ENCODE measurements at regions not wholly inside any gene's neighbourhood (a gene's known extent, or its start where the extent isn't known, plus 50 kb on each side); places are given as distances from the start of the nearest gene placed in this dataset.
"Not testable (repeated sequence)": the region's sequence is repeated elsewhere in the genome, so short reads cannot be mapped to it uniquely, and the experiment has no call there.

- Histone ChIP-seq H3K36me3 (ENCODE audit: control insufficient read depth, insufficient read depth, low read length, severe bottlenecking) (no peaks in the 10 kb centered on the region), H3K4me1 (ENCODE audit: control insufficient read depth, insufficient read depth, low read length) (peaks cover 18% of the 10 kb centered on the region), H3K9ac (ENCODE audit: low read length) (no peak overlapping the region), H3K27me3 (replicated peaks; ENCODE audit: control insufficient read depth, insufficient read depth, low read length) (no peaks in the 10 kb centered on the region), H3K4me3 (ENCODE audit: low read length) (no peak overlapping the region), H3K9me3 (ENCODE audit: control insufficient read depth, low read length) (no peaks in the 10 kb centered on the region)
- no peak for DNase-seq (ENCODE audit: low read depth)
These were observed 151.7 kb downstream of the LYPLAL1 start for GRCh38 chr1:219325368-219325742.

GRCh38 chr1:219324629-219325367 lies 151.1 kb downstream of the LYPLAL1 start:
- peak; percentile 83 for DNase-seq (ENCODE audit: low read depth)
- peaks cover 18% of the 10 kb centered on the region for H3K4me1 ChIP-seq (ENCODE audit: control insufficient read depth, insufficient read depth, low read length)
- H3K27me3 ChIP-seq (replicated peaks; ENCODE audit: control insufficient read depth, insufficient read depth, low read length), result no peaks in the 10 kb centered on the region
- no peaks in the 10 kb centered on the region for H3K36me3 ChIP-seq (ENCODE audit: control insufficient read depth, insufficient read depth, low read length, severe bottlenecking)
- H3K9ac ChIP-seq (ENCODE audit: low read length), result no peak overlapping the region
- H3K4me3 ChIP-seq (ENCODE audit: low read length), result no peak overlapping the region
- no peaks in the 10 kb centered on the region for H3K9me3 ChIP-seq (ENCODE audit: control insufficient read depth, low read length)

GRCh38 chr1:219324171-219324570 lies 150.5 kb downstream of the LYPLAL1 start:
- no peak overlapping the region for H3K4me3 ChIP-seq (ENCODE audit: low read length)
- H3K4me1 ChIP-seq (ENCODE audit: control insufficient read depth, insufficient read depth, low read length), result peaks cover 18% of the 10 kb centered on the region
- H3K9ac ChIP-seq (ENCODE audit: low read length), result no peak overlapping the region
- H3K27me3 ChIP-seq (replicated peaks; ENCODE audit: control insufficient read depth, insufficient read depth, low read length), result no peaks in the 10 kb centered on the region
- no peaks in the 10 kb centered on the region for H3K9me3 ChIP-seq (ENCODE audit: control insufficient read depth, low read length)
- H3K36me3 ChIP-seq (ENCODE audit: control insufficient read depth, insufficient read depth, low read length, severe bottlenecking), result no peaks in the 10 kb centered on the region
- DNase-seq (ENCODE audit: low read depth), result no peak

- Histone ChIP-seq H3K9me3 (ENCODE audit: control insufficient read depth, low read length) (no peaks in the 10 kb centered on the region), H3K9ac (ENCODE audit: low read length) (no peak overlapping the region), H3K4me1 (ENCODE audit: control insufficient read depth, insufficient read depth, low read length) (peaks cover 18% of the 10 kb centered on the region), H3K36me3 (ENCODE audit: control insufficient read depth, insufficient read depth, low read length, severe bottlenecking) (no peaks in the 10 kb centered on the region), H3K4me3 (ENCODE audit: low read length) (no peak overlapping the region), H3K27me3 (replicated peaks; ENCODE audit: control insufficient read depth, insufficient read depth, low read length) (no peaks in the 10 kb centered on the region)
- no peak for DNase-seq (ENCODE audit: low read depth)
These were observed 149.7 kb downstream of the LYPLAL1 start for GRCh38 chr1:219323426-219323825.

GRCh38 chr1:219322766-219323165 lies 149.1 kb downstream of the LYPLAL1 start:
- DNase-seq (ENCODE audit: low read depth), result no peak
- Histone ChIP-seq H3K4me1 (ENCODE audit: control insufficient read depth, insufficient read depth, low read length) (peaks cover 18% of the 10 kb centered on the region), H3K36me3 (ENCODE audit: control insufficient read depth, insufficient read depth, low read length, severe bottlenecking) (no peaks in the 10 kb centered on the region), H3K9ac (ENCODE audit: low read length) (no peak overlapping the region), H3K9me3 (ENCODE audit: control insufficient read depth, low read length) (no peaks in the 10 kb centered on the region), H3K27me3 (replicated peaks; ENCODE audit: control insufficient read depth, insufficient read depth, low read length) (no peaks in the 10 kb centered on the region), H3K4me3 (ENCODE audit: low read length) (no peak overlapping the region)

- Histone ChIP-seq H3K9me3 (ENCODE audit: control insufficient read depth, low read length) (peaks cover 11% of the 10 kb centered on the region), H3K4me1 (ENCODE audit: control insufficient read depth, insufficient read depth, low read length) (peaks cover 18% of the 10 kb centered on the region)
- not testable (repeated sequence) for H3K27me3 ChIP-seq (replicated peaks; ENCODE audit: control insufficient read depth, insufficient read depth, low read length); DNase-seq (ENCODE audit: low read depth); H3K4me3 ChIP-seq (ENCODE audit: low read length); H3K36me3 ChIP-seq (ENCODE audit: control insufficient read depth, insufficient read depth, low read length, severe bottlenecking); H3K9ac ChIP-seq (ENCODE audit: low read length)
These were observed 146.9 kb downstream of the LYPLAL1 start for GRCh38 chr1:219320563-219320962.

GRCh38 chr1:219318826-219319225 lies 145.1 kb downstream of the LYPLAL1 start:
- Histone ChIP-seq H3K4me1 (ENCODE audit: control insufficient read depth, insufficient read depth, low read length) (peaks cover 1% of the 10 kb centered on the region), H3K9ac (ENCODE audit: low read length) (no peak overlapping the region), H3K27me3 (replicated peaks; ENCODE audit: control insufficient read depth, insufficient read depth, low read length) (no peaks in the 10 kb centered on the region), H3K4me3 (ENCODE audit: low read length) (no peak overlapping the region), H3K36me3 (ENCODE audit: control insufficient read depth, insufficient read depth, low read length, severe bottlenecking) (no peaks in the 10 kb centered on the region), H3K9me3 (ENCODE audit: control insufficient read depth, low read length) (peaks cover 14% of the 10 kb centered on the region)
- DNase-seq (ENCODE audit: low read depth), result no peak

GRCh38 chr1:219317762-219318353 lies 144.2 kb downstream of the LYPLAL1 start:
- DNase-seq (ENCODE audit: low read depth), result no peak
- Histone ChIP-seq H3K4me1 (ENCODE audit: control insufficient read depth, insufficient read depth, low read length) (peaks cover 4% of the 10 kb centered on the region), H3K9me3 (ENCODE audit: control insufficient read depth, low read length) (peaks cover 14% of the 10 kb centered on the region), H3K27me3 (replicated peaks; ENCODE audit: control insufficient read depth, insufficient read depth, low read length) (no peaks in the 10 kb centered on the region), H3K9ac (ENCODE audit: low read length) (no peak overlapping the region), H3K36me3 (ENCODE audit: control insufficient read depth, insufficient read depth, low read length, severe bottlenecking) (no peaks in the 10 kb centered on the region), H3K4me3 (ENCODE audit: low read length) (no peak overlapping the region)

GRCh38 chr1:219316066-219316465 lies 142.4 kb downstream of the LYPLAL1 start:
- Histone ChIP-seq H3K4me3 (ENCODE audit: low read length) (peak overlapping the region; percentile 1), H3K9me3 (ENCODE audit: control insufficient read depth, low read length) (peaks cover 16% of the 10 kb centered on the region), H3K4me1 (ENCODE audit: control insufficient read depth, insufficient read depth, low read length) (peaks cover 4% of the 10 kb centered on the region), H3K36me3 (ENCODE audit: control insufficient read depth, insufficient read depth, low read length, severe bottlenecking) (no peaks in the 10 kb centered on the region), H3K9ac (ENCODE audit: low read length) (no peak overlapping the region), H3K27me3 (replicated peaks; ENCODE audit: control insufficient read depth, insufficient read depth, low read length) (no peaks in the 10 kb centered on the region)
- DNase-seq (ENCODE audit: low read depth), result no peak

- no peak overlapping the region for H3K4me3 ChIP-seq (ENCODE audit: low read length)
- H3K36me3 ChIP-seq (ENCODE audit: control insufficient read depth, insufficient read depth, low read length, severe bottlenecking), result no peaks in the 10 kb centered on the region
These were observed 140.3 kb downstream of the LYPLAL1 start for GRCh38 chr1:219313961-219314360.

GRCh38 chr1:219312967-219313366 lies 139.3 kb downstream of the LYPLAL1 start:
- peak; percentile 51 for DNase-seq (ENCODE audit: low read depth)
- Histone ChIP-seq H3K27me3 (replicated peaks; ENCODE audit: control insufficient read depth, insufficient read depth, low read length) (no peaks in the 10 kb centered on the region), H3K9me3 (ENCODE audit: control insufficient read depth, low read length) (peaks cover 17% of the 10 kb centered on the region)

More at GRCh38 chr1:219313961-219314360, 140.3 kb downstream of the LYPLAL1 start:
- Histone ChIP-seq H3K9me3 (ENCODE audit: control insufficient read depth, low read length) (peaks cover 17% of the 10 kb centered on the region), H3K9ac (ENCODE audit: low read length) (no peak overlapping the region), H3K4me1 (ENCODE audit: control insufficient read depth, insufficient read depth, low read length) (peaks cover 4% of the 10 kb centered on the region), H3K27me3 (replicated peaks; ENCODE audit: control insufficient read depth, insufficient read depth, low read length) (no peaks in the 10 kb centered on the region)
- no peak for DNase-seq (ENCODE audit: low read depth)

More at GRCh38 chr1:219312967-219313366, 139.3 kb downstream of the LYPLAL1 start:
- no peak overlapping the region for H3K9ac ChIP-seq (ENCODE audit: low read length)
- H3K36me3 ChIP-seq (ENCODE audit: control insufficient read depth, insufficient read depth, low read length, severe bottlenecking), result no peaks in the 10 kb centered on the region
- H3K4me1 ChIP-seq (ENCODE audit: control insufficient read depth, insufficient read depth, low read length), result peaks cover 4% of the 10 kb centered on the region
- H3K4me3 ChIP-seq (ENCODE audit: low read length), result no peak overlapping the region
